Activated T-helper 1 cell treated with anti-CD3 and anti-CD28 coated beads, Interleukin-12 subunit alpha, Interleukin-12 subunit beta, Interleukin-2, Interleukin-4 antibody, amounts not matched to agents 30 ng/mL and 10 ng/mL and 1 ng/mL, durations not matched to agents 14 hours and 24 hours and 36 hours (primary cell): ENCODE measurements at regions not wholly inside any gene's neighbourhood (a gene's known extent, or its start where the extent isn't known, plus 50 kb on each side); places are given as distances from the start of the nearest gene placed in this dataset.

Experiments used
- DNase-seq: peaks from one replicate; pipeline ENCODE4 v3.0.0; 2021; ENCODE audit warnings: low spot score
- H3K27ac Mint-ChIP-seq: one replicate; pipeline ENCODE4 v1.8.0; 2021; ENCODE audit warnings: mild to moderate bottlenecking, mixed read lengths
- H3K27me3 Mint-ChIP-seq: one replicate; pipeline ENCODE4 v1.8.0; 2022; ENCODE audit warnings: mild to moderate bottlenecking, moderate library complexity, mixed read lengths; ENCODE audit not compliant: insufficient read depth
- H3K36me3 Mint-ChIP-seq: one replicate; pipeline ENCODE4 v1.8.0; 2021; ENCODE audit warnings: low read depth, mixed read lengths
- H3K4me1 Mint-ChIP-seq: one replicate; pipeline ENCODE4 v1.8.0; 2021; ENCODE audit warnings: low read depth, mixed read lengths
- H3K4me3 Mint-ChIP-seq: one replicate; pipeline ENCODE4 v1.8.0; 2021; ENCODE audit warnings: mild to moderate bottlenecking, moderate library complexity, mixed read lengths
- H3K9me3 Mint-ChIP-seq: one replicate; pipeline ENCODE4 v1.8.0; 2021; ENCODE audit warnings: mixed read lengths
- intact Hi-C: fragments of 100-400 bp; cut with micrococcal nuclease; formaldehyde crosslinking; loops from one replicate; pipeline ENCODE4 v1.15.1; 2024

- H3K4me3 Mint-ChIP-seq, result no peak overlapping the region
- peaks cover 6% of the 10 kb centered on the region for H3K9me3 Mint-ChIP-seq
- H3K27me3 Mint-ChIP-seq, result no peaks in the 10 kb centered on the region
- no peaks in the 10 kb centered on the region for H3K4me1 Mint-ChIP-seq
- no peaks in the 10 kb centered on the region for H3K36me3 Mint-ChIP-seq
- intact Hi-C loops, result no loop called here
- H3K27ac Mint-ChIP-seq, result no peak overlapping the region
- no peak for DNase-seq
Observed at GRCh38 chr5:96093340-96093739, 131.7 kb upstream of the ELL2 start.

- intact Hi-C loops, result no loop called here
- H3K9me3 Mint-ChIP-seq, result peaks cover 6% of the 10 kb centered on the region
- no peak overlapping the region for H3K4me3 Mint-ChIP-seq
- H3K27ac Mint-ChIP-seq, result no peak overlapping the region
- no peaks in the 10 kb centered on the region for H3K36me3 Mint-ChIP-seq
- no peak for DNase-seq
- no peaks in the 10 kb centered on the region for H3K4me1 Mint-ChIP-seq
- H3K27me3 Mint-ChIP-seq, result no peaks in the 10 kb centered on the region
Observed at GRCh38 chr5:96091874-96092273, 130.2 kb upstream of the ELL2 start.

- Mint-ChIP-seq H3K27ac (no peak overlapping the region), H3K27me3 (no peaks in the 10 kb centered on the region), H3K4me1 (no peaks in the 10 kb centered on the region), H3K36me3 (no peaks in the 10 kb centered on the region), H3K4me3 (no peak overlapping the region), H3K9me3 (peaks cover 6% of the 10 kb centered on the region)
- intact Hi-C loops, result no loop called here
- DNase-seq, result no peak
Observed at GRCh38 chr5:96090215-96090614, 128.6 kb upstream of the ELL2 start.

- DNase-seq, result no peak
- intact Hi-C loops, result no loop called here
- Mint-ChIP-seq H3K9me3 (peaks cover 6% of the 10 kb centered on the region), H3K27ac (no peak overlapping the region), H3K27me3 (no peaks in the 10 kb centered on the region), H3K36me3 (no peaks in the 10 kb centered on the region), H3K4me3 (no peak overlapping the region), H3K4me1 (peaks cover 11% of the 10 kb centered on the region)
Observed at GRCh38 chr5:96088706-96089498, 127.3 kb upstream of the ELL2 start.

GRCh38 chr5:96087939-96088338, 126.3 kb upstream of the ELL2 start:
- Mint-ChIP-seq H3K36me3 (no peaks in the 10 kb centered on the region), H3K27me3 (no peaks in the 10 kb centered on the region), H3K9me3 (peaks cover 6% of the 10 kb centered on the region), H3K4me3 (no peak overlapping the region), H3K27ac (no peak overlapping the region), H3K4me1 (peaks cover 20% of the 10 kb centered on the region)
- intact Hi-C loops, result no loop called here
- DNase-seq, result no peak

GRCh38 chr5:96084874-96085506, 123.3 kb upstream of the ELL2 start:
- H3K27ac Mint-ChIP-seq, result no peak overlapping the region
- no peak overlapping the region for H3K4me3 Mint-ChIP-seq
- H3K27me3 Mint-ChIP-seq, result no peaks in the 10 kb centered on the region
- no peaks in the 10 kb centered on the region for H3K9me3 Mint-ChIP-seq
- no peak for DNase-seq
- H3K4me1 Mint-ChIP-seq, result peaks cover 35% of the 10 kb centered on the region
- H3K36me3 Mint-ChIP-seq, result peaks cover 4% of the 10 kb centered on the region
- intact Hi-C loops, result no loop called here

- Mint-ChIP-seq H3K4me3 (no peak overlapping the region), H3K27ac (peak overlapping the region; percentile 33), H3K36me3 (peaks cover 4% of the 10 kb centered on the region), H3K9me3 (no peaks in the 10 kb centered on the region), H3K4me1 (peaks cover 47% of the 10 kb centered on the region), H3K27me3 (no peaks in the 10 kb centered on the region)
- no peak for DNase-seq
- intact Hi-C loops, result no loop called here
Observed at GRCh38 chr5:96083361-96083881, 121.8 kb upstream of the ELL2 start.

- H3K4me1 Mint-ChIP-seq, result peaks cover 49% of the 10 kb centered on the region
- no peaks in the 10 kb centered on the region for H3K27me3 Mint-ChIP-seq
- peaks cover 4% of the 10 kb centered on the region for H3K36me3 Mint-ChIP-seq
- intact Hi-C loops, result no loop called here
- no peak overlapping the region for H3K27ac Mint-ChIP-seq
- no peak overlapping the region for H3K4me3 Mint-ChIP-seq
- DNase-seq, result no peak
- H3K9me3 Mint-ChIP-seq, result no peaks in the 10 kb centered on the region
Observed at GRCh38 chr5:96081276-96081858, 119.7 kb upstream of the ELL2 start.

GRCh38 chr5:96080557-96080956, 118.9 kb upstream of the ELL2 start:
- Mint-ChIP-seq H3K36me3 (peaks cover 4% of the 10 kb centered on the region), H3K27ac (no peak overlapping the region), H3K4me1 (peaks cover 49% of the 10 kb centered on the region), H3K27me3 (no peaks in the 10 kb centered on the region), H3K4me3 (no peak overlapping the region), H3K9me3 (no peaks in the 10 kb centered on the region)
- intact Hi-C loops, result no loop called here
- DNase-seq, result no peak

GRCh38 chr5:96079962-96080361, 118.3 kb upstream of the ELL2 start:
- Mint-ChIP-seq H3K9me3 (no peaks in the 10 kb centered on the region), H3K4me1 (peaks cover 54% of the 10 kb centered on the region), H3K36me3 (peaks cover 4% of the 10 kb centered on the region), H3K27me3 (no peaks in the 10 kb centered on the region), H3K27ac (no peak overlapping the region), H3K4me3 (no peak overlapping the region)
- intact Hi-C loops, result loop anchor here (1.0 to 5.0 kb wide), 5 partner anchors 12 to 457 kb away; no protein-coding TSS in a partner anchor
- DNase-seq, result no peak

GRCh38 chr5:96079075-96079474, 117.4 kb upstream of the ELL2 start:
- intact Hi-C loops, result loop anchor here (1.0 to 5.0 kb wide), 5 partner anchors 11 to 458 kb away; no protein-coding TSS in a partner anchor
- DNase-seq, result no peak
- no peaks in the 10 kb centered on the region for H3K27me3 Mint-ChIP-seq
- H3K4me1 Mint-ChIP-seq, result peaks cover 53% of the 10 kb centered on the region
- H3K27ac Mint-ChIP-seq, result peak overlapping the region; percentile 73
- H3K9me3 Mint-ChIP-seq, result no peaks in the 10 kb centered on the region
- no peak overlapping the region for H3K4me3 Mint-ChIP-seq
- H3K36me3 Mint-ChIP-seq, result peaks cover 6% of the 10 kb centered on the region

- intact Hi-C loops, result loop anchor here (5.0 kb wide), 1 partner anchor 461 kb away; no protein-coding TSS in a partner anchor
- DNase-seq, result no peak
- peaks cover 6% of the 10 kb centered on the region for H3K36me3 Mint-ChIP-seq
- H3K27ac Mint-ChIP-seq, result no peak overlapping the region
- no peak overlapping the region for H3K4me3 Mint-ChIP-seq
- no peaks in the 10 kb centered on the region for H3K27me3 Mint-ChIP-seq
- H3K4me1 Mint-ChIP-seq, result peaks cover 52% of the 10 kb centered on the region
- H3K9me3 Mint-ChIP-seq, result no peaks in the 10 kb centered on the region
Observed at GRCh38 chr5:96076451-96076850, 114.8 kb upstream of the ELL2 start.
